GM21447 (cell line): ENCODE measurements at regions not wholly inside any gene's neighbourhood (a gene's known extent, or its start where the extent isn't known, plus 50 kb on each side); places are given as distances from the start of the nearest gene placed in this dataset.
A peak's percentile ranks its signal among the peaks of the same experiment; 100 is the strongest.

Source experiments
- ATAC-seq: cut with Tn5 transposase; IDR thresholded peaks from one replicate; pipeline ENCODE4 v1.9.1; 2021; ENCODE audit not compliant: unreplicated experiment

GRCh38 chr1:96376846-96377245, 344.7 kb upstream of the PTBP2 start:
- no peak for ATAC-seq

- no peak for ATAC-seq
These were observed 337.0 kb upstream of the PTBP2 start for GRCh38 chr1:96384611-96385010.

GRCh38 chr1:96387785-96388184, 333.8 kb upstream of the PTBP2 start:
- no peak for ATAC-seq

DNA sequence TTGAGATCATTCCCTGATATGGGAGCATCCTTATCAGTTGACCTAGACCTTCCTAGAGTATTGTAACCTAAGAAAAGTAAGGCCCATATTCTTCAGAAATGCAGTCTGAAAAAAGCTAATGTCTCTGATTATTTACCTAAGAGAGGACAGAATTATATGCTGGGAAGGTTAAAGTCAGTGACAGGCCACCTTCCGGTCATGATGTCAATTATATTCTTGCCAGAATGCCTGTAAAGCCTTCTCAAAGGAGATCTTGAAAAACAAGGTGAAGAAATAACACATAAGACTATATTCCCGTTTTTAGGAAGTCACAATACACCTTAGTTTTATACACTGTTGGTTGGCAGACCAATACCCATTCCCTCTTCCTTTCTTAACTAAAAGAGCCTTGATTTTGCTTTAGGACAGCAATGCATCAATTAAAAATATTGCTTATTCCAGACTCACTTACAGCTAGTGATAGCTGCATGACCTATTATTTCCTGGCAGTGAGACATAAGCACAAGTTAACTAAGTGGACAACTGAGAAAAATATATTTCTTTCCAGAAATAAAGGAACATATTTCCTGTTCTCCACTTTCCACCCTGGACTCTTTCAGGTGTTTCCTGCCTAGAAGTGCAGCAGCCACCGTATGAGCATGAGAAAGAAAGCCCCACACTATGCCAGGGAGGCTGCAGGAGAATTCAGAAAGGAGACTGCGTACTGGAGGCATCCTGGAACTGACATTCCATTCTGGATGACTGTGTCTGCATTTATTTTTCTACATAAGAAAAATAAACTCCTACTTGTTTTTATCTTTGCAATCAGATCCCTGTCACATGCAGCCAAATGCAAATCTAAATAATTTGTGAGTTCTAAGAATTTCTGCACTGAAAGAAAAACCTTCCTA, 332.9 kb upstream of the PTBP2 start:
- no peak for ATAC-seq

DNA sequence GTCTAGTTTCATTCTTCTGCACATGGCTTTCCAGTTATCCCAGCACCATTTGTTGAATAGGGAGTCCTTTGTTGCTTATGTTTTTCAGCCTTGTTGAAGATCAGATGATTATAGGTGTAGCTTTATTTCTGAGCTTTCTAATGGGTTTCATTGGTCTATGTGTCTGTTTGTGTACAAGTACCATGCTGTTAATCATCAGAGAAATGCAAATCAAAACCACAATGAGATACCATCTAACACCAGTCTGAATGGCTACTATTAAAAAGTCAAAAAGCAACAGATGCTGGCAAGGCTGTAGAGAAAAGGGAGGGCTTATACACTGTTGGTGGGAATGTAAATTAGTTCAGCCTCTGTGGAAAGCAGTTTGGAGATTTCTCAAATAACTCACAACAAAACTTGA, 321.5 kb upstream of the PTBP2 start:
- ATAC-seq: no peak

- ATAC-seq: no peak
These were observed 312.5 kb upstream of the PTBP2 start for GRCh38 chr1:96409087-96409486.

DNA sequence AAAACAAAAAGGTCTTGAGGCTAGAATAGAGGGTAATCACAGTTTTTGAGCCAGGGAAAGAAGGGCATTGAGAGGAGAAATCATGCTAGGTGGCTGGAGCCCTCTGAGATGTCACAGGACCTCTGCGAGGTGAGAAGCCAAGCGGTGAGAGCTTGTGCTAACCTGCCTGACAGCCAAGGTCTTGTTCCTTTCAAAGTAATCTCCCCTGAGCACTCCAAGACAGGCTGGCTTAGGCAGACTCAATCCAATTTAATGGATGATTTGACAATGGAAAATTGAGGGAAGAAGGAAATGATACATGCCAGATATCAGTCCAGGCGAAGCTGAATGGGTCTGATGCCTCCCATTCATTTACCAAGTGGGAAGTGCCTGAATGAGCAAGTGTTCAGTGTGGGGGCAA, 311.9 kb upstream of the PTBP2 start:
- no peak for ATAC-seq

- no peak for ATAC-seq
These were observed 310.6 kb upstream of the PTBP2 start for GRCh38 chr1:96411006-96411405.

- no peak for ATAC-seq
These were observed 307.0 kb upstream of the PTBP2 start for GRCh38 chr1:96414598-96414997.

- no peak for ATAC-seq
These were observed 305.4 kb upstream of the PTBP2 start for GRCh38 chr1:96416111-96416595.

DNA sequence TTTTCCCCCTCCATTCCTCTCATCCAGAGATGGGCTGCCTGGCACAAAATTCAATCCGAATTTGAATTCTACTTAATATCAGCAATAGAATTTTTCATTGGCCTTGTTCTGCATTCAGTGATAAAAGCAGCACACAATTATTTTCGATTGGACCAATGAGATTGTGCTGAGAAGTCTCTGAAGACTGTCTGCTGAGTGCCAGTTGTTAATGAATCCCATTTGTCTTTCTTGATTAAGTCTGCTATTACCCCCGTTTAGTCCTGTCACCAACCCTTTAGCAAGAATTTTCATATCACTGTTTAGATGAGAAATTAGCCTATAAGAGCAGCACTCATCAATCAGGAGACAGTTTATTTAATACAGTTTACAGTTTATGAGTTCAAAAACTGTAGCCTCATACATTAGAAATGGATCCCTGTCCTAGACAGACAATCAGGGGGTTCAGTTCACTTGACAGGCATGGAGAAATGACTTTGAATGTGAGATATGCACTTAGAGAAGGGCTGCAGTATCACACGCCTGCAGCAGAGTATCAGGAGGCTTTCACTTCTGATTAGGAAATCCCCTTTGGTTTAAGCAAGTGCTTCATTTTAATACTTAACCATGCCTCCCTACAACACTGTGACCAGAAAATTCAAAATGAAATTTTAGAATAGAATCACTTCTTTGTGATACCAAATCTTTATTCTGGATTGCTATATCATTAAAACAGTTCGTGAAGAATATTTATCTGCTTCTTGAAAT, 304.7 kb upstream of the PTBP2 start:
- peak; percentile 93 for ATAC-seq

DNA sequence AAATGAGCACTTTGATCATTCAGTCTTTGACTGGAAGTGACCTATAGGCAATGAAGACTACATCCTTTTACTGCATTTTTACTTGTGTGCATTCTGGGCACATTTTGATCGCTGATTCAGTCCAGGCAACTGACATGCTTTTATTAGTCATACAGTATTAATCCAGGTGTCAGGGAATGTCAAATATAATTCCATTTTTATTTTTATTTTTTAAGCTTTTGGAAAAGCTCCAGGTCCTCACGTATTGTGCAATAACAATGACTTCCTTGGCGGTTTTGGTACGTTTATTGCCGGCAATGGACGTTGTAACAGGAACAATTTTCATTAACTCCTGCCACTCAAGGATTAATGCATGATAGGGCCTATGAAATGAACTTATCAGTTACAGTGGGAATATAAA, 302.6 kb upstream of the PTBP2 start:
- no peak for ATAC-seq

- no peak for ATAC-seq
These were observed 296.7 kb upstream of the PTBP2 start for GRCh38 chr1:96424877-96425276.

GRCh38 chr1:96425382-96426129, 296.0 kb upstream of the PTBP2 start:
- no peak for ATAC-seq

DNA sequence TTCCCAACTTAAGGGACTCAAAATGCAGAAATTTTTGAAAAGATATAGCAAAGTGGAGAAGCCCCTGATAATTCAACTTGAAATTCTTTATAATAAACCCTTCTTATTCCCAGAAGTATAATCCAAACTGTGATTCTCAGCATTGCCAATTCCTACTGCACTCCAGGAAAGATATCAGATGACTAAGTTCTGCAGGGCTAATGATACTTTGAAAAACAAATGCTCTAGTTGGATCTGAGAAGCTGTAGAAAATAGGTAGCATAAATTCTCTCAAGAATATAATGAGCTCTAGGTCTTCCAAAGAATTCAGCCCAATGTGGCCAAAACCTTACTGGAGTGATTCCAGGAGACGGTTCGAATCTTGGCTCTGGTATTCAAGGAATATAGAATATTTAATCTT, 294.0 kb upstream of the PTBP2 start:
- no peak for ATAC-seq

DNA sequence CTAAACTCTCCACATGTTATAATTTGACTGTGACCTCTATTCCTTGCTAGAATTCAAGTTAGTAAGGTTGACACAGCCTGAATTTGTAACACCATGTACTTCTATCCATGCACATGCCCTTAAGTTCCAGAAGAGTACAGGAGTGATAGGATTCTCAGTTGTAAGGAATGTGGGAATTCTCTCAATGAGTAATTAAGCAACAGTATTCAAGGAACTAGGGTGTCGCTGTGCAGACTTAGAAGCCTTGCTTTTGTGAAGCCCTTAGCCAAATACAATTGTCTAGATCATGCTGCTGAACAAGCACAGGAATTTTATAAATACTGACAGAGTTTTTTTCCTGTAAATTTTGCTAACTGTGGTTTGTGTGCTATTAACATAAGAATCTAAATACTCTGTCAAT, 276.3 kb upstream of the PTBP2 start:
- ATAC-seq: no peak

GRCh38 chr1:96464066-96464465, 257.5 kb upstream of the PTBP2 start:
- no peak for ATAC-seq

DNA sequence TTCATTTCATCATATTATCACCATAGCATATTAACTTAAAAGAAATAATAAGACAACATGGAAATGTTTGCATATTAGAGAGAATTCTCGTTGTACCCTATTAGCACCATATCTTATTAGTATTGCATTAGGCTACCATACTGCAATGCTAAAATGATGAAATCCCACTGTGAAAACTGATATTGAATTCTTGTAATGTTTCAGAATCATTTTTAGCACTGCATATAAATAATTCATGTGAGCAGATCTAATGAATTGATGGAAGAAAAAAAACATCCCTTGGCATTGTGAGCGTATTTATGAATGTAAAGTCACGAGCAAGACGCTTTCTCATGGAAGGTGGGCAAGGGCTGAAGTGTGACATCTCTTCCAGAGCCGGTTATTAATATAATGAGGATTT, 257.1 kb upstream of the PTBP2 start:
- no peak for ATAC-seq

GRCh38 chr1:96464991-96465390, 256.6 kb upstream of the PTBP2 start:
- ATAC-seq: no peak

DNA sequence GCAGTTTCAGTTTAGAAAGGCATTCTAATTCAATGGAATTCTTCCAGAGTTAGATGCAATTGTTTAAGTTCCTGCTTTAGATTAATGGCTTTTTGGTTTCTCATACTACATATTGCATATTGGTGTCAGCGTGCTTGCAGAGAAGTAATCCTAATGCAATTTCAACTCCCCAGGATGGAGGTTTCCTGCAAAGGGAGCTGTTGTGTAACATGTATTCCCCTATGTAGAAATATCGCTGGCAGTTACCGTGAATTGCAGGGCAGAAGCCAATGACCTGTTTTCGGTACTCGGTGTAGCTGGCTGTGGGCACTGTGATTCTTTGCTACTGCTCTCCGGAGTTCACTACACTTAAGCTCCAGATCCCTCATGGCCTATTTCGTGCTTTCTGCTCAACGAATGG, 256.1 kb upstream of the PTBP2 start:
- ATAC-seq: no peak

DNA sequence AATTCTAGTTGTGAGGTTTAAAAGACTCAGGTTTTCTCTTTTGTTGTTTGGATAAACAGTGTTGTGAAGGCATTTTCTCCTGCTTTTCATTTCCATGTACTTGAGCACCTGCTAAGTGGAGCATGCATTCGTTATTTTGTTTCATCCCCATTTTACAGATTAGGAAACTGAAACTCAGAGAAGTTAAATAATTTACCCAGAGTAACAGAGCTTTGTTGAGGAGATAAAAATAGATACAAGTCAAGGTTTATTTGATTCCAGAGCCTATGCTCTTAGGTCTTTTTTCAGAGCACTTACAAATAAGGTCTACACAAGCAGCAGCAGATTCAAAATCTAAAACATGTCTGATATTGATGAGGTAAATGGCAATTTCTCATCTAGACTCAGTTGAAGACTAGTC, 254.7 kb upstream of the PTBP2 start:
- no peak for ATAC-seq
